GM18858 (cell line): ENCODE measurements at regions not wholly inside any gene's neighbourhood (a gene's known extent, or its start where the extent isn't known, plus 50 kb on each side); places are given as distances from the start of the nearest gene placed in this dataset.

Experiments used
- ATAC-seq: cut with Tn5 transposase; IDR thresholded peaks from one replicate; pipeline ENCODE4 v1.9.1; 2021; ENCODE audit not compliant: unreplicated experiment

DNA sequence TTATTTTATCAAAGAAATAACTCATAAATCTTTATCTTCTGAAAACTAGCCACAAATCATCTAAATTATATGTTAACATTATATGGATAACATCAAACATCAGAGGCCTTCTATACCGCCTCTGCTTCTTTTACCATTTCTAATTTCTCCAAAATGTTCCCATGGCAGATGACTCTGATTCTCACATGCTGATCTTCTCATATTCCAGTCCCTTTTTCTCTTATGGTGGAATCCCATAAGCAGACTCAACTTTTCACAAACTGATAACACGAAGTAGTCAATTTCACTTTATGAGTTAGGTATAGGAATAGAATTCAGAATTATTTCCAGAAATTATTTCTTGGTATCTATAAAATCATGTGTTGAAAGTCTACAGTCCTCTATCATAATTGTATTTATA lies 212.3 kb downstream of the ENC1 start:
- ATAC-seq: no peak

DNA sequence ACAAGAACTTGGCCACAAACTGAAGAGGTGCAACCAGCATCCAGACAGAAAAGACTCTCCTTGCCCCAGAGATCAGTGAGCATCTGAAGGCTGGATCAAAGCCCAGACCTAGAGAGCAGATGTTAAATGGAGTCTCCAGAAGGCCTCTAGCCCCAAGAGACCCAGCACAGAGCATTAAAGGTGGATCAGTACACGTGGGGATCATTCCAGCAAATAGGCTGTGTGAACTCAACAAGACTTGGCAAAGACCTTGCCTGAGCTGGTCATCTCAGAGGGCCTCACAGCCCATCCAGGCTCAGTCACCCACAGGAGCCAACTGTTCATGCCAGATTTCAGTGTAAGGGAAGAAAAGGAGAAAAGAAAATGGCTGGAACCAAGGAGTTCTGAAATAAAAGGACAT lies 214.0 kb downstream of the ENC1 start:
- no peak for ATAC-seq

DNA sequence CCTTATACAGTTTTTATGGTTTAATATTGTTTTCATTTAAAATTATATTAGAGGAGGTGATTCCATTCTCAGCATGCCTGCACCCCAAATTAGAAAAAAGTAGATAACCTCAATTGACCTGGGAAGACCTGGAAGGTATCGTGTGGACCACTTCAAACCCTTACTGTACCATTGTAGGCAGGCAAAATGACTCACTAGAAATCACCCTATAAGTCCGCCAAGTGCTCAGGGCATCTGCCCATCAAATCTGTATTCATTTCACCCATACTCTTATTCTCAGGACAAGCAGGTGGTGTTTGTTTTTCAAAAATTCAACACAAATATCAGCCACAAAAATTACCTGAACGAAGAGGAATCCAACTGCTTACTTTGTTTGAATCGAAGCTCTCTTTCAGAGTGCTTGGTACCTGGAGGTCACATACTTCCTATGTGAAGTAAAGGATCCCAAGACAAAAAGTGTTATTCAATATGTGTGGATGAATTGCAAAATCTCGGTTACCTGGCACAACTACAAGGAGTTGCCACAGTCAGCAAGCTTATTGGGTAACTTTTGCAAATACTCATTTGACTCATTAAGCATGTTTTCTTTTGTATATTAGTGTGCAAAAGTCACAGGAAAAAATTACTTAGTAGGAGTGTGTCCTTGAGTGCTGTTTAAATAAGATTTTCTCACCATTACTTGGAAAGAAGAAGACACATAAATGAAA lies 216.2 kb downstream of the ENC1 start:
- no peak for ATAC-seq

DNA sequence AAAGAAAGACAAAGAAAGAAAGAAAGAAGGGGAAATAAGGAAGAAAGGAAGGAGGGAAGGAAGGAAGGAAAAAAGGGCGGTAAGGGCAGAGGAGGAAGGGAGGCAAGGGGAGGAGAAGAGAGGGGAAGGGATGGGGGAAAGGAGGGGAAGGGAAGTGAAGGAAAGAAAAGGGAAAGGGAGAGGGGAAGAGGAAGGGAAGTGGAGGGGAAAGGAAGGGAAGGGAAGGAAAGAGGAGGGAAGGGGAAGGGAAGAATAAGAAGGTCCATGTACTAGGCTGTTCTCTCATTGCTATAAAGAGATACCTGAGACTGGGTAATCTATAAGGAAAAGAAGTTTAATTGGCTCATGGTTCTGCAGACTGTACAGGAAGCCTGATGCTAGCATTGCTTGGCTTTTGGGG lies 217.1 kb downstream of the ENC1 start:
- ATAC-seq: no peak

DNA sequence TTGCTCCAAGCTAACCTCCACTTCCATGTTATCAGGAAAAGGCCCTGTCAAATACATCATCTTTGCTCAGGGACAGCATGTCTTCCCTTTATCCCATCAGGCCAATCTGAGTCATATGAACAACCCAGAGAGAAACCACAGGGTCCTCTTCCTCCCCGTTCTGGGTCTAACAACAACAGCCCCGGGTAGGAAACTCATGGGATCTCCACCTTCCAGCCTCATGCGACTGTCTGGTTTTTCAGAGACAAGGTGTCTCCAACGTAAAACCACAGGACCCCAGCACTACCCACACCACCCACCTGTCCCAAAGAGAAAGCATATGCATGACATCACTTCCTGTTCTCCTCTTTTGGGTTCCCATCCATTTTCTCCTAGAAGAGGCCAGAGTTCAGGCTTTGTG lies 217.9 kb downstream of the ENC1 start:
- ATAC-seq: no peak

DNA sequence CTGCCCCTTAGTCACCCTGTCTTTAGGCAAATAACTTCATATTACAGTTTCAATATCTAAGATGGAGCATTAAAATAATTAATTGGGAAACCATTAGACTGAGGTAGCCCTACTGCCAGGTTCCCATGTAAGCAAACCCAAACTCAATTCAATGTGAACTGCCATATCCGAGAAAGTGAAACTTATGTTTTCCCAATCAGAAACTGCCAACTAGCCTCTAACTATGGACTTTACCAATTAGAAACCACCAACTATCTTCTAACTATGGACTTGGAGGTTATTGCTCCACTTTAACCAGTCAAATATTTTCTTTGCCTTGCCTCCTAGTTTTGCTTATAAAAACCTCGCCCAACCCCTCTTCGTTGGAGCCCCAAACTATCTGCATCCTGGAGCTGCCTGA lies 218.5 kb downstream of the ENC1 start:
- no peak for ATAC-seq

DNA sequence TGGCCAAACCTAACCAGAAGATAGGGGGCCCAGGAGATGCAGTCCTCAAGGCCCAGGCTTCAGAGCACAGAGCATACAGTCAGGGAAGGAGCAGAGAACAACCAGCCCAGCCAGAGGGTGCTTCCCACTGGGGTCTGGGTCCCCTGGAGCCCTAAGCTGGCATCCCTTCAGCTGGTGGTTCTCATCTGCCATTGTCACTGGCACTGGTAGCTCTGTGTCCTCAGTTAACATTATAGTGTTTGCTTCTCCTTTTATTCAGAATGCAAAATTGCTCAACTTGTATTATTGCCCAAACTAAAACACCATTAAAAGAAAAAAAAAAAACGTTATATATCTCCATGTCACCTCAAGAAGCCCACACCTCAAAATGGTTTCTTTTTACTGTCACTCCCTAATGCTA lies 219.2 kb downstream of the ENC1 start:
- no peak for ATAC-seq

DNA sequence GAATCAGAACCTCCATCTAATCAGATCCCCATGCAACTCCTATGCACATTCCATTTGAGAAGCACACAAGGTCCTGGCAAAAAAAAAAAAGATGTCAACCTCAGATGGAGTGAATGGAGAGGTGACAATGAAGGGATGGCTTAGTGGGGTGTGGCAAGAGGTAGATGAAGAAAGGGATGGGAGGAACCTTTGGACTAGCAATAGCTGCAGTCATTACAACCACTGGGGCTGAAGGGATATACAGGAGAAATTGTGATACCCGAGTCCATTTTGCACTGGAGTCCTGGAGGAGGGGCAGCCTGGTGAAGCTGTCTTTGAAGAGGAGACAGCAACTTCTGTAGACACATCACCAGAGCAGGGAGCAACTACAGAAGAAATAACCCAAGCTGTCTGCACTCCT lies 219.6 kb downstream of the ENC1 start:
- ATAC-seq: no peak

DNA sequence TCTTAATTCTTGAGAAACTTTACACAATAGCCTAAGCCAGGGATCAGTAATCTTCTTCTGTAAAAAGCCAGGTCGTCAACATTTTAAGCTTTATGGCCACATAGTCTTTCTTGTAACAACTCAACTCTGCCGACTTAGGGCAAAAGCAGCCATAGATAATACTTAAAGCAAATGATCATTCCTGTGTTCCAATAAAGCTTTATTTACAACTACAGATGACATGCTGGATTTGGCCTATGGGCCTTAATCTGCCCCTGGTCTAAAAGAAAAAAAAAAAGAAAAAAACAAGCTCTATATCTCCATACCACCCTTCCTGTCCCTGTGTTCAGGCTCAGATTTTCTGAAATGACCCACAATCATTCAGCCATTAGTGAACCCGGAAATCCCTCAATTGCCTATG lies 220.3 kb downstream of the ENC1 start:
- no peak for ATAC-seq

DNA sequence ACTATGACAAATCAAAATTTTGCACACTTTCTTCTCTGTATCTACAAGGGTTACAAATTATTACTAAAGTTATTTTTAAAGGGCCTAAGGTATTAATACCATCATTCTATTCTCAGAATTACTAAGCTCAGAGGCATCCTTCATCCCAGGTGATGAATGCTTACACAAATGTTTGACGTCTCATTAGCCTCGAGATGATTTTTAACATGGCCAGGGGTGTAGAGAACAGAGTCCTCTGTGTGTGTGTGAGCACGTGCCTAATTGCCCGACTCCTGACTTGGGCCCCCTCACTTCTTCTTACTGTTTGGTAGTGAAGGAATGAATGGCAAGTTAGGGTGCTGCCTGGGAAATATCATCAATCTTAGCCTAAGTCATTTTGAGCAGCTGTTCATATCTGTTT lies 221.1 kb downstream of the ENC1 start:
- ATAC-seq: no peak

DNA sequence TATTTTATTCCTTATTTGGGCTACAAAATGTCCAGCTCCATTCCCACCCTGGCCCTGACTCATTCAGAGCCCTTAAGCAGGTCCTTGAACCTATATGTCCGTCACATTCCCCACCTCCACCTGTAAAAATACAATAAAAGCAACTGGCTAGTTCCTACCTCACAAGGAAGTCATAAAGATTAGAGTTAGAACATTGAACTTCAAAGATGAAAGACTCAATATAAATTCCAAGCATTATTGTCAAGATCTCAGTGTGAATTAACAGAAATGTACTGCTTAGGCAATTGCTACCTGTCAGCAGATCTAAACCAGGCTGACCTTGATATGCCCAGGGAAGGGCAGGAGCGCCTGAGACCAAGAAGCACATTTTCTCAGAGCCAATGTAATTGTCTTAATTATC lies 221.8 kb downstream of the ENC1 start:
- ATAC-seq: no peak

DNA sequence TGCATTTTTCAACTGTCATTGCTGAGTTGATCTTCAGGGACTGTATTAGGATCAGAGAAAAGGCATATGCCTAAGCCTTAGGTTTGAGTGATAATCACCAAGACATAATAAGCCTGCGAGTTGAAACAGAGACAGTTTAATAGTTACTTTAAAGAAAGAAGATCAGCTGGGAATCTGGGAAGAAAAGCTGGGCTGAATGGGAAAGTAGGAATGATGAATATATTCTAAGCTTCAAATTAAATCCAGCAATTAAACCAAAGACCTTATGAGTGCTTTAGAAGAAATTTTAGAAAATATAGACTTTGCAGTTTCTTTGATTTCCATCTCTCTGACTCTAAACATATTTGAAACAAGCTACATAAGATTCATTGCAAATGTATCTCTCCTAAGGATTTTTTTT lies 222.3 kb downstream of the ENC1 start:
- no peak for ATAC-seq

DNA sequence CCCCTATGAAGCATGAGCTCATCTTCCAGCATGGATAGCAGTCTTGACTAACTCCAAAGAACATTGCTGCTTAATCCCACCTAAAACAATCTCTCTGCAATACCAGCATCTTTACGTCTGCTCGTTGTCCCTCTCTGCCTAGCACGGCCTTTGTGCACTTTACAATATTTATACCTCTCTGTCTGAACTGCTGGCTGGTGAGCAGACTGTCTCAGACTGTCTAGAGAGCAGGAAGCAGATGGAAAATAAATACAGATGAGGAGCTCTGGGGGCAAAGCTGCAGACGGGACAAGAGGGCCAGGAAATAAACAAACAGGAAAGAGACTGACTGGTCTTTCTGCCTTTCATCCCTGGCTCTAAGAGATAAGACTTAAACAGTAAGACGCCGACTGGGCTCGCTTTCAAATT lies 224.8 kb downstream of the ENC1 start:
- ATAC-seq: no peak

DNA sequence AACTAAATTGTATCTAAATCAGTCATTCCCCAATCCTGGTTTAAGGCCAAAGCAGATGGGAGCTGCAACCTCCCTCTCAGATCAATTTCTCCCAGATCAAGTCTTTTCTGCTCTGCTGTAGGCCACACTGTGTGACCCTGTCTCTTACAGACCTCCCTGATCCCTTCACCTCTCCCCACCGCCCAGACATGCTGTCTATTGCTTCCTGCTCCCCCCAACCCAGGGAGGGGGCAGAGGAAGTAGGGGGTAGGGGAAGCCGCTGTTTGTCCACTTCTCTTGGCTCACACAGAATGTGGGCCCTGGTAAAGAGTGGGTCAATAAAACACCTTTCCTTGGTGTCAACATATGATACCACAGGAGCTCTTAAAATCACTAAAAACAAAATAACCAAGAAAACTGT lies 226.3 kb downstream of the ENC1 start:
- no peak for ATAC-seq

DNA sequence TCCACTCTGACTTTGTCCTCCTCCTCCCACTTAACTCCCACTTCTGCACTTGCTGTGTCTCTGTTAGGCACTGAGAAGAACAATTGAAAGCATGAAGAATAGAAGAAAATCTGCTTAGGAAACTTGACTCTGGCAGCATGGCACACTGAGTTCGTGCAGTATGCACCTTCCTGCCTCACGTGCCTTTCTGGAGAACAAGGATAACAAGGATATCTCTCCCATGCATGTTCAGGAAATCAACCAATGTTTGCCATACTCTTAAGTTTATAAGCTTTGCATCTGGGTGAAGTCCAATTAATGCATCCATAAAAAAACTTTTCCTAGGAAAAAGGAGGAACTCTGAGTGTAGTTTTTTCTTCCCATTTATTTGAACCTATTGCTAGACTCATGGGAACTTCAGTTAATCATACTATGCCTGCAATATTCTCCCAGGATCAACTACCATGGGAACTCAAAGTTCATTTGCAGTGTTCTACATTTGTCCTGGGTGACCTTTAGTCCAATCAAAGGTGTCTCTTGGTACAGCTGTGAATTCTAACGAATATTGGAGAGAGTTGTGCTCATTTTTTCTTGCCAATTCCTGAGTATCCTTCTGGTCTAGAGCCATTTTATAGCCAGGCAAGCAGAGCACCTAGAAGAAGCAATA lies 227.0 kb downstream of the ENC1 start:
- no peak for ATAC-seq

DNA sequence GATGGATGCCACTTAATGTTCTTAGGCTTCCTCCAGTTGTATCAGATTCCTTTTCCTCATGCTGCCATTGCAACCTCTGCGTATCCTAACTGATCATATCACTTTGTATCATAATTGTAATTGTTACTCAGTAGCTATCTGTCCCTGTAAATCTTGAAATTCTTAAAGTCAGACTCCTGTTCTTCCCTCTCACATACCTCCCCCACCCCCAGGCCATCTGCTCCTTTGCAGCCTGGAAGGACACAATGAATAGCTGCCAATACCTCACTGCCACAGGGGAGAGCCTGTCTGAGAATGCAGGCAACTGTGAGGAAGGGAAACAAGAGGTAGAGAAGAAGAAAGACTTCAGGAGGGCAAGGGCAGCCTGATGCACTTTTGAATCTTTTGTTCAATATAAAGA lies 228.5 kb downstream of the ENC1 start:
- no peak for ATAC-seq

DNA sequence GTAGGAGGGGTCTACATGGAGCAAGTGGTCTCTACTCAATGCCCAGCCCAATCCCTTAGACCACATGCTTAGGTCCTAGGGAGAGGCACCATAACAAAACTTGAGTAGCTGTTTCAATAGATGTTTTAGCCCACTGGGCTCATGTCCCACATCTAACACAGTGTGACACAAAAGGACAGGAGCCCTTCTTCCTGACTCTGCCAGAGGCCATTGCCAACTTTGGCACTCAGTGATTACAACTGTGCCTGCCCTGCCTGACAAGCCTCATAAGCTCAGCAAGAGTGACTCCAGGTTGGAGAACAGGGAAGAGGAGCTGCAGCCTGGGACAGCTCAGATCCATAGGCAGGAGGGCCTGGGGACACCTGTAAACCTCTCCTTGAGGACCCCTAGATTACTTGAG lies 230.8 kb downstream of the ENC1 start:
- ATAC-seq: no peak

DNA sequence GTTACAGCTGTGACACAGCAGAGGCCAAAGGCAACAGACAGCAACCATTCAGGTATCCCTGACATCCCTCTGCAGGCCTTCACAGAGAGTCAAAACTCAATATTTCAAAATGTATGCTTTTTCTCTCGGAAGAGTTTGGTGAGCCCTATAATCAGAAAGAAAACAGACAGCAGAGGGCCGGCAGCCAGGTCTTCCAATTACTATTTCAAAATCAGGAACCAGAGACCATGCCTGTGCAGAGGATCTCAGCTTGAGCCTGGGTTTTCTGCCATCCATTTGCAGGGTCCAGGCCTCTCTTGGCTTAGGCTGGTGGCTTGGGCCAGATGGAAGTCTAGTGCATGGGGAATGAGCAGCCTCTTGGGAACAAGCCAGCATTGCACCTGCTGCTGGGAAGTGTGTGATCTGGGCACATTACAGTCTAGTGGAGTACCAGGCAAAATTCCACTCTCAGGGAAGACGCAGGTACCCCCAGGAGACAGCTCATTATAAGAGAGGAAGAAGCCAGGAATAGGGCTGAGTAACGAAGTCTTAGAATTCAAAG lies 231.3 kb downstream of the ENC1 start:
- ATAC-seq: no peak

DNA sequence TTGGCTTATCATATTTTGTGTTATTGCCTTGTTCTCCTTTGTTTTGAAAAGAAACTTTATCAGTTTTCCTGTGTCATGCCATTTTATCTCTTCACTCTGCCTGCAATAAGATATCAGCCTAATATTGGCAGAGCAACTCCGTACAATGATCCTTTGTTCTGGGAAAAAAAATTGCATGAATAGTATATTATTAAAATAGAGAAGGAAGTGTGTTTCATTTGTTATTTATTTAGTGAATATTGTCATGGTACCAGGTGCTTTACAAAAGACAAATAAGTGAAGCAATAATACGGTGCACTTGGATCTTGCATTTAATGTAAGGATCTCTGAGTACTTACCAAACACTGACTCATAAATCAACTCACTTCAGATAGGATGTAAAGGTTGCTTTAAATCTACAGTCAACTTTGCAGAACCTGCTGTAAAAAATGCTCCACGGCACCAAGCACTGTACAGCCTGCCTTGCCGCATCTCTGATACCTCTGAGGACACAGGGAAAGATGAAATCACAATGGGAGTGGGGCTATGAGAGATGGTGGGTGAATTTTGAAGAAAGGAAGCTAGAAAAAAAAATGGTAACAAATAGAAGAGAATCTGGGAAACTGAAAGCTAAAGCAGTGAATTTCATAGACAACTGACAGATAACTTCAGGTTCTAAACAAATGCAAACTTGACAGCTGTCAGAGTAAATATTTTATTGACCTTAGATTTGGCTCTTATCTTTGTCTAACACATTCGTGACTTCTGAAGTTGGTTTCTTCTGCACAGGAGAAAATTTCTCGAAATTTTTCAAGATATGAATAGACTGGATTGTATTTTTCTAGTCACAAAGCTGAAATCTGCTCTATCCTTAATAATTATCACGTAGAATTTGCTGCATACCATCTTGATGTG lies 232.1 kb downstream of the ENC1 start:
- no peak for ATAC-seq

DNA sequence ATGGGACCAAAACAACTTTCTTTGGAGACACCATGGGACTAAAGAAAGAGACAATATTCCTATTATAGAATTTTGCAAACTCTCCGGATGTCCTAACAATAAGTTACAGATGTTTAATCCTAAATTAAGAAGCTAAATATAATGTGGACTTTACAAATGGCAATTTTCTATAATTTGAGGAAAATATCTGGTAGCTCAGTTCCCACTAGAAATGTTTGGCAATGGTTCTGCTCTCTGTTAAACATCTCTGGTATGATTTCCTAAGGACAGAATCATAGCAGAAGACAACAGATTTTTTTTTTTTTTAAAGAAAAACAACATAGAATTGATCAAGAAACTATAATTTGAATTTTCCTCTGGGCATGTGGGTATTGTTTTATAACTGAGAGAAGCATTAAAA lies 232.8 kb downstream of the ENC1 start:
- ATAC-seq: no peak

DNA sequence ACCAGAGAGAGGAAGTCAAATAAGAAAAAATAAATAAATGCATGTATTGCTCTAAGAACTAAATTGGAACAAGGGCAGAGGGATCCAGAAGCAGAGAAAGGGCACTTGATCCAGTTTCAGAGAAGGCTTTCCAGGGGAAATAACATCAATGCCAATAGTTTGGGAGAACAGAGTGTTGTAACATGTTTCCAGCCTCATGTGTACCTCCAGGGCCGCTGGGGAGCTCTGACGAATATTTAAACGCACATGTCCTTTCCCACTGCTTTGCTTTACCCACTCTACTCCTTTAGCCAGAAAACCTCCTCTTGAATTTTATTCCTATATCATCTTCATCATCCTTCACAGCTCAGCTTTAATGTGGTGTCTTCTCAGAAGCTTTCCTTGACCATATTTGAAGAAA lies 233.7 kb downstream of the ENC1 start:
- no peak for ATAC-seq

DNA sequence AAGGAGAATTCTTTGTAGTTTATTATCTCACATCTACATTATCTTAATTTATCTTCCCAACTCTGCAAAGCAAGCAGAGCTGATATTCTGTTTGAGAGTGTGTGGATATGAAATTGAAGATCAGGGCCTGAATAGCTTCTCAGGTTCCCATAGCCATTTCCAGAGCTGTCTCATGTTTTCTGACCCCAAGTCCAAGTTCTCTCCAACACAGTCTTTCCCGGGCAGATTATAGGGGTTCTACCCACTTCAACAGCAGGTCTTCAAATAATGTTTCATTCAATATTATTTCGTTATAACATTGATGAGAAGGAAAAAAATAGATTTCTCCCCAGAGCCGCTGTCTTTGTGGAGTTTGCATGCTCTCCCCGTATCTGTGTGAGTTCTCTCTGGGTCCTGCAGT lies 234.9 kb downstream of the ENC1 start:
- no peak for ATAC-seq
